Loucy (cell line): ENCODE measurements at regions not wholly inside any gene's neighbourhood (a gene's known extent, or its start where the extent isn't known, plus 50 kb on each side); places are given as distances from the start of the nearest gene placed in this dataset.

Experiments
- EZH2phosphoT487 ChIP-seq: fragments of 200-600 bp; IDR thresholded peaks from 2 replicates; pipeline ENCODE4 v1.6.1; 2018; ENCODE audit warnings: antibody characterized with exemption, mild to moderate bottlenecking, moderate library complexity, borderline replicate concordance
- TF ChIP-seq, protein P1 (sequence below): fragments of 200-600 bp; sonication (generic); conservative IDR thresholded peaks from 2 replicates; pipeline ENCODE4 v1.5.1; 2014; ENCODE audit warnings: mild to moderate bottlenecking, antibody characterized with exemption, low read length

GRCh38 chr2:20541294-20541640, 94.4 kb downstream of the RHOB start:
- TF ChIP-seq, protein P1, sequence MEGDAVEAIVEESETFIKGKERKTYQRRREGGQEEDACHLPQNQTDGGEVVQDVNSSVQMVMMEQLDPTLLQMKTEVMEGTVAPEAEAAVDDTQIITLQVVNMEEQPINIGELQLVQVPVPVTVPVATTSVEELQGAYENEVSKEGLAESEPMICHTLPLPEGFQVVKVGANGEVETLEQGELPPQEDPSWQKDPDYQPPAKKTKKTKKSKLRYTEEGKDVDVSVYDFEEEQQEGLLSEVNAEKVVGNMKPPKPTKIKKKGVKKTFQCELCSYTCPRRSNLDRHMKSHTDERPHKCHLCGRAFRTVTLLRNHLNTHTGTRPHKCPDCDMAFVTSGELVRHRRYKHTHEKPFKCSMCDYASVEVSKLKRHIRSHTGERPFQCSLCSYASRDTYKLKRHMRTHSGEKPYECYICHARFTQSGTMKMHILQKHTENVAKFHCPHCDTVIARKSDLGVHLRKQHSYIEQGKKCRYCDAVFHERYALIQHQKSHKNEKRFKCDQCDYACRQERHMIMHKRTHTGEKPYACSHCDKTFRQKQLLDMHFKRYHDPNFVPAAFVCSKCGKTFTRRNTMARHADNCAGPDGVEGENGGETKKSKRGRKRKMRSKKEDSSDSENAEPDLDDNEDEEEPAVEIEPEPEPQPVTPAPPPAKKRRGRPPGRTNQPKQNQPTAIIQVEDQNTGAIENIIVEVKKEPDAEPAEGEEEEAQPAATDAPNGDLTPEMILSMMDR: no peak
- no peak for TF ChIP-seq EZH2phosphoT487
